ENCODE measurements at regions not wholly inside any gene's neighbourhood (a gene's known extent, or its start where the extent isn't known, plus 50 kb on each side); places are given as distances from the start of the nearest gene placed in this dataset.
A peak's percentile ranks its signal among the peaks of the same experiment; 100 is the strongest.
"Not testable (repeated sequence)": the region's sequence is repeated elsewhere in the genome, so short reads cannot be mapped to it uniquely, and the experiment has no call there.

DNA sequence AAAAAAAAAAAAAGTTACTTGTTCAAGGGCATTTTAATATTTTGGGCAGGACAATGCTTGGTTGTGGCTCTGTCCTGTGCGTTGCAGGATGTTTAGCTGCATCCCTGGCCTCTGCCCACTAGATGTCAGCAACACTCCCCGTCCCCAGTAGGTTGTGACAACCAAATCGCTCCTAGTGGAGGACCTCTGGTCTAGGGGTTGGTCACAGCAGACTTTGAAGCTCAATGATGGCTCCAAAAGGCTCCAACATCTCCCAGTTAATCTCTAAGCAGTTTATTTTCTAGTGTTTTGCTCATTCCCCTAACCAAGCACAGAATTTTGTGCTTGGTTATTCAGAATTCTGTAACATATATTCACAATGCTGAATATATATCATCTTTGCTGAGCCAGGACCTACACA is 67.0 kb downstream of the CHRNA1 start:
- DNase-seq (ENCODE audit: low read depth), result no peak

DNA sequence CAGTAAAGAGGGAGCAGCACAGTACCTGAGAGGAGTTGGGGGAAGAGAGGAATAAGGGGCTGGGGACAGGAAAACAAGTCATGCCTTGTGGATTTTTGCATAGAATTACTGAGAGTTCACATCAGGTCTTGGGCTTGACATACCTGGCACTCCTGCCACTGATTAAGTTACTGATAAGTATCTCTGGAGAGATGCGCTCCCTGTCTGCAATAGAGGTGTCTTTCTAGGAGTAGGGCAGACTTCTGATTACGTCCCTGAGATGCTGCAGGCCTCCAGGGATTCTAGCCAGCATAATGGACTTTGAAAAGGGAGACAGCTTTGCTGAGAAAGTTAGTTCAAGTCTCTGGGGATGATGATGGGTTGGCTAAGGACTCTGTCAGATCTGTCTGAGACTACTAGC is 69.4 kb downstream of the CHRNA1 start:
- no peak for DNase-seq (ENCODE audit: low read depth)

DNA sequence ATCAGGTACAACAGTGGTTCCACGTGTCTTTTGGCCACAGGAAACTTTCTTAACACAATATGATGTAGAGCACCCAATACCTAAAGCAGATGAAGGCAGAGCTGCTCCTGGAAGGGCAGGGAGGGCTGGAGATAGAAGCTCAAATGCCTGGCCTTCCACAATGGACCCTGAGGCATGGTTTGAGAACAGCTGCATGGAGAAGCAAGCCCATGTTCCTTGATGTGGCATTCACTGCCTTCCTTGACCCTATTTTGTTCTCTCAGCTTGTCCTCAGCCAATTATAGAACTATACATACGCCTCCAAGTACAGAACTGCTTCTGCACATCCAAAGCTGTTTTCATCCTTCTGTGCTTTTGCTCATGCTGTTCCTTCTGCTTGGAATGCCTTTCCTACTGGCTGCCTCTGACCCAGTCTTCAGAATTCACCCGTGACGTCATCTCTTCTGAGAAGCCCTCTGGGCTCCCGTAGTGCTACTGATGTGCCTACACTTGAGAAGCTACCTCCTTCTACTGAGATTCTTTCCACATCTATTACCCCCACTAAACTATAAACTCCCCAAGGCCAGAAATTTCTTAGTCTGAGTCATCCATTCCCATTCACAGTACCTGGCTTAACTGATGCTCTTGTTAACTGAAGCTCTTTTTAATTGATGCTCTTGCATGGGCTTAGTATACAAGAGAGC is 69.9 kb downstream of the CHRNA1 start:
- DNase-seq (ENCODE audit: low read depth), result no peak

DNA sequence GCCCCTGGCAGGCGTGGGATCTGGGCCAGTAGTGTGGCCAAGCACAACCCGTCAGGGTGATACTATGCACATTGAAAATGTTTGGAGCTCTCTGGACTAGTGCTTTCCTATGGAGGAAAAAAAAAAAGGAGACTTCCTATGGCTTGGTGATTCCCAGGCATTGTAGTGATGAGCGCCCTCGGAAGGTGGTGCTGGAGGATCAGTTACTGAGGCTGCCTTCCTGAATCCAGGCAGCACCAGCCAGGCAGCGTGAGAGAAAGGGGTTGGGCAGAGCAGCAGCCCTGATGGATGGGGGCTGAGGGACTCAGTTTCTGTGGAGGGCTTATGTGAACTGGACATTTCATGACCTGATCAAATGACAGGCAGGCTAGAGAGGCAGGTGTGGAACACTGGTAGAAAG is 70.9 kb downstream of the CHRNA1 start:
- DNase-seq (ENCODE audit: low read depth), result no peak

DNA sequence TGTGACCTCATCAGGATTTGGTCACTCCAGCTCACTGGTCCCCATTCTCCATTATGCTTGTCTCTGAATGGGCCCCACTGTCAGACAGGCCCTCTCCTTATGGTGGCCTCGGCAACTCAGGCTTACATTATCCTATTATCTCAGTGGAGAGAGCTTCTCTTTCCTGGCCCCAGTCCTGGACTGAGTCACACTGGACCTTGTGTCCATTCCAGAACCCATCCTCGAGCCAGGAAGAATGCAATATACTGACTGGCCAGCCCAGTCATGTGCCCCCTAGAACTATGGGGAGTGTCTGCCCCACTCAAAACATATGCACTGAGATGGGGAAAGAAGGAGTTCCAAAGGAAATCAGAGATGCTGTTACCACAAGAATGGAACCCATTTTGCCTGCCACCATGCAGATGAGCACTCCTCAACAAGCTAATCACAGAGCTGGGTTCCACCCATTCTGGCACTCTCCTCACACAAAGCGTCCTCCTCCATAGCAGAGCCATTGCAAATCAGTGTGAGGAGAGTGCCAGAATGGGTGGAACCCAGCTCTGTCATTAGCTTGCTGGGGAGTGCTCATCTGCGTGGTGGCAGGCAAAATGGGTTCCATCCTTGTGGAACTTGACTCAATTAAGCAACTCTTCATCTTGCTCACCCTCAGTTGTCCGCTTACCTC is 71.9 kb downstream of the CHRNA1 start:
- peak; percentile 62 for DNase-seq (ENCODE audit: low read depth)

DNA sequence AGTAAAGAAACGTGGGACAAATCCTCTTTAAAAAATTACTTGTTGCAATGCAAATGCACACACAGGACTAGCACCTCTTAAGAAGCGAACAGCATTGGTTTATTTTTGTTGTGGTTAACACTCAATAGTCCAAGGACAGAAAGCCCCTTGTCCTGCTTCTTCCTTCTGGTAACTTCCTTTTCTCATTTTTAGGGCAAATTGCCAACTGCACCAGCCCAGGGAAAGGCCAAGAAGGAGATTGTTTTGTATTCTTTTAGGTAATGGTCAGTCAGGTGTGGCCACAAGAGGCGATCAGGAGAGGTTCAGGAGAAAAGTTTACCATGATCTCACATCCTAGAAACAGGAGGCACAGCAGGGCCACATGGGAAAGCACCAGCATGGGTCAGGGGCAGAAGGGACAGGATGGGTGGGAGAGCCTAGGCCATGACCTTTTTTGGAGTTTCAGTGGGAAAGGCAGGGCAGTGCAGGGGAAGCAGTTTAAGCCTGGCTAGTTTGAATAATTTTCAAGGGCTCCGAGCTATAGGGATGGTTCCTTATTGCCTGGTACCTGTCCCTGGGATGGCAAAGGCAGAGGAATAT is 73.0 kb downstream of the CHRNA1 start:
- no peak for DNase-seq (ENCODE audit: low read depth)

DNA sequence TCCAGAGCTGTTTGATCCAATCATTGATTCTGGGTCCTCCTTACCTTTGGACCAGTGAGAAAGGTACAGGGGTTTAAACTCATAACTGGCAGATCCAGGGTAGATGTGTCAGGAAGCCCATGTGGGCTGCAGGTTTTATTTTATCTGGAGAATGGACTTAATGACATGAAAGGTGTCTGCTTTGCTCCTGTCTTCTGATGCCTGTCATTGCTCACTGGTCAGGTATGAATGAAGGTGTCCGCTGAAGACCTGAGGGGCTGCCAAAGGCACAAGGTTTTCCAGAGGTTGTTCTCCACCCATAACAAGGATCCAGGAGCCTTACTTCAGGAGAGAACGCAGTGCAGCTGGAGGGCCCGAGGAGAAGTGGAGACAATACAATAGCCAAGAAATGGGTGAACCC is 74.2 kb downstream of the CHRNA1 start:
- DNase-seq (ENCODE audit: low read depth), result no peak

DNA sequence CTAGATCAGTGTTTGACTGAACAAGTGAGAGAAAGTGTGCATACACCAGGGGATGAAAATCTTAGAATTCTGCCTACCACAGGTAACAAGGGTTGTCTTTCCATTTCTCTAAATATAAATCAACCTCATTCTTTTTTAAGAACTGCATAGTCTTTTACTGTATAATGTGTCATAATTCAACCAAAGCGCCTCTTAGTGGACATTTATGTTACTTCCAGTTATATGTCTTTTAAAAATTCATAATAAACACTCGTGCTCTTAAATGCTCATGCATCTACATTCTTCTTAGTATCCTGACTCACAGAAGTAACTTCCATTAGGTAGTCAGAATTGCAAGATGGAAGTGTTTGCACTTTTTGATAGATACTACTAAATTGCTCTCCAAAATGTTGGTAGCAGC is 76.2 kb downstream of the CHRNA1 start:
- no peak for DNase-seq (ENCODE audit: low read depth)

DNA sequence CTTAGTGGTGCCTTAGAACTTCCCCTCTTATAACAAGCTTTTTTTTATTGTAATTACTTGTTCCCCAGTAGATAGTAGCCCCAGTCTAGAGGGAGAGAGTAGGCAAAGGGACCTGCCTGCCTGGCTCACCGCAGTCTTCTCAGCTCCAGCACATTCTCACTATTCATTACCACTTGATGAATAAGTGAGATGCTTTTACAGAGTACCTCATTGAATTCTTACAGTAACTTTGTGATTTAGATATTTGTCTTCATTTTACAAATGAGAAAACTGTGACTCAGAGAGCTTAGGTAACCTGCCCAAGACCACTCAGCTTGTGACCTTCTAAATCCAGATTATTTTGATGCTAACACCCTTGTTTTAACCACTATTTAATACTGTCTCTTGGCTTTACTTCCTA is 77.8 kb downstream of the CHRNA1 start:
- no peak for DNase-seq (ENCODE audit: low read depth)

DNA sequence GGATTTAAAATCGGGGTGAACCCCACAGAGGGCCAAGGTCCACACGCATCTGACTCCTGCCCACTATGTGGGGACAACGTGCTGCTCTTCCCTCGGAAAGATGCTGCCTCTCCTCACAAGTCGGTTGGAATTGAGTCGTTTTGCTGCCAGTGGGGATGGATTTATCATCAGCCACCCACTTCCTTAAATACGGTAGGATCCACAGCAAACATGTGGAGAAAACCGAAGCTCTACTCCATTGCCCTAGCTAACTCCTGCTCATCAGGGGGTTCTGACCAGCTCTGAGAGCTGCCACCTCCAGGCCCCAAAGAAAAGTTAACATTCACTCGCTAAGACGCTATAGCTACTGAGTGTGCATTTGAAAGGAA is 80.9 kb downstream of the CHRNA1 start:
- no peak for DNase-seq (ENCODE audit: low read depth)

DNA sequence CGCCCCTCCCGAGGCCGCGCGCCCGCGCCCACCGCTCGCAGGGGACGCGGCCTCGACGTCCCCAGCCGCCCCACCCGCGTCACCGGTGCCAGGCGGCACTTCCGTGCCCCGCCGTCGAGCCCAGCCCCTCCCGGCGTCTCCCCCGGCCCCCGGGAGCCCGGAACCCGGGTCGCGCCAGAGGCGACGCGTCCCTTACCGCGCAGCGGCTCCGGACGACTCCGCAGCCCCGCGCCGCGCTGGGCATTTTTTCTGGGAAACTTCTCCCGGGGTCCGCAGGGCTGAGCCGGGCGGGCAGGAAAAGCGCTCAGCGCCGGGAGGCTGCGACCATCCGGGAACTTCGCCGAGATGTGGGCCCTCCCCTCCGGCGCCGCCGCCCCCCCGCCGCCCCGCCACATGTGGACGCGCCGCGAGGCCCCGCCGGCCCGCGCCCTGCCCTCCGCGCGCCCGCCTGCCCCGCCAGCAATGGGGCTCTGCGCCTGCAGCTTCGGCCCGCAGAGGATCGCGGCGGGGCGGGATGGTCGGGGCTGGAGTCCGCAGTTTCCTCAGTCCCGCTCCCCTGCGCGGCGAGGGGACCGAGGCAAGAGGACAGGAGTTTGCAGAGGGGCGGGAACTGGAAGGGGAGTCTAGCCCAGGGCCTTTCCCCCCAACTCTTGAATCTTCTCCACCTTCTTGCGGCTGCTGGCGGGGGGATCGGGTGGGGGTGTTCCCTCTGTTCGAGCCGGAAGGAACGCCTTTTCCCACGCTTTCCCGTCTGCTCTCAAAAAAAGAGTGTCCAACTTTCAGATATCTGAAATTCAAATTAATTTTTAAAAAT is 81.5 kb downstream of the CHRNA1 start:
- no peak for DNase-seq (ENCODE audit: low read depth)

DNA sequence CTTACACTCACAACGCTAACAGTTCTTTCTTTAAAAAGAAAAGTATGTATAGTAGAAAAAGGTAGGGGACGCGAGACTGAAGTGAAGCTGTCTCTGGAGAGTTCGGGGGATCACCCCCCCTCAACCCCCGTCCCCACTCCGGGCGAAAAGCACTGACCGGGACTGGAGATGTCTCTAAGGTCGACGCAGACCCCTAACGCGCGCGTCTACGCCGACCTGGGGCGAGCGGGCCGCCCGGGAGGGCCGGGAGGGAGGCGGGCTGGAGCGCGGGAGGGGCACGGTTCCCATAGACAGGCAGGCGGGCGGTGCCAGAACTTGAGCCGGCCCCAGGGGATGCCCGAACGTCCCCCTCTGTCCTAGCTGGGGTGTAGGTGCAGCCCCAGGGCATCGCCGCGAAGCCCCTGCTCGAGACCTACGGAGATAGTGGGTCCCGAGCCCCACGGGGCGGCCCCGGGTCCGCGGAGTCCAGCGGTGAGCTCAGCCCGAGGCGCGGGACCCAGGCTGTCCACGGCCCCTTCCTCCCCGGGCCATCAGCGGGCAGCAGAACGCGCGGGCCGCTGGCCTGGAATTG is 82.2 kb downstream of the CHRNA1 start:
- DNase-seq (ENCODE audit: low read depth), result no peak

DNA sequence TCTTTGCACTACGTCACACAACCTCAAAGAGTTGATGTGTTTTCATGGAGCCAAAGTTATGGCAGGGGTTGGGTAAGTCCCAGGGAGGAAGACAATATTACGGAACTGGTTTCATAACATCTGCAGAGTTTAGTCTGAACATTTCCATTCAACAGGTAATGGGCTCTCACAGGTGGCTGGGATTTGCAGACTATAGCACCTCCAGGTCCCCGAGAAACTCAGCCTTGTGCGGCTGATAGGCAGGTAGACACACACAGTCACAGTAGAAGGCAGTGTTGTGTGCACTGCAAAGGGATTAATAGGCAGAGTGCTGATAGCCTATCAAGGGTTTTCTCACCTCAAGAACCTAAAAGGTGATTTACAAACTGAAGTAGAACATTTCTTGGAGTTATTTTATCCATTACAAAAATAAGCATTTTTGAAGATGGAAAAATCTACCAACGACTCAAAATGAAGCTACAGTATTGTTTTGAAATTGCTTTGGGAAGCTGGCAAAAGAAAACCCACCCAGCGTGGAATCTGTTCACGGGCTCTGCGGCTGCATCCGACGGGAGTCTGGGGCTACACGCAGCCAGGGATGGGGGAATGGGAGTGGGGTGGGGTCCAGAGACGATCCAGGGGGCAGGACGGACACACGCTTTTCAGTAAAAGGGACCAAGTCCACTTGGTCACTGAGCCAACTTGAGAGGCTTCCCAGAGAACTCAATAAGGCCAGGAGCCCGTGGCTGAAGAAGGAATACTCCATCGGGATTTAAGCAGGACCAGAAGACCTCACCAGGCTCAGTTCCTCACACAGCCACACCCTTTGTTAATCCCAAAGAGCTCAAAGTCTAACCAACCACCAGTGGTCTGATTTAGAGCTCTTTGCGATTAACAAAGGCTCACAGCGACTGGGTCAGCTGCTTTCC is 82.9 kb downstream of the CHRNA1 start:
- DNase-seq (ENCODE audit: low read depth), result no peak

DNA sequence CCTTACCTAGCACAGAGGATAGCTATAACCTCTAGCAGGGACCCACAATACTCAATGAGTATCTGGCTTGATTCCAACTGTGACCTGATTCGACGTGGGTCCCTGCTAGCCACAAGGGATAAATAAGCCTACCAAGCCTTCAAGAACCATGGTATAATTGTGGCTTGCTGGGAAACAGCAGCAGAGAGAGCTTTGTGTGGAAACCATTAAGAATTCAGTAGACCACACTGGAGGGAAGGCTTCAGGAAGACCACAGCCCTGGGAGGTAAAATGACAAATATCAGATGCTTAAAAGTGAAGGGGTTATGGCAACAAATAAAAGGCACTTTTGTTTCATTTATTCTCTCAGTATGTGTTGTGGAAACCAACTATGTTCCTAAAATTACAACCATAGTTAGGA is 82.6 kb upstream of the WIPF1 start:
- DNase-seq (ENCODE audit: low read depth), result no peak

DNA sequence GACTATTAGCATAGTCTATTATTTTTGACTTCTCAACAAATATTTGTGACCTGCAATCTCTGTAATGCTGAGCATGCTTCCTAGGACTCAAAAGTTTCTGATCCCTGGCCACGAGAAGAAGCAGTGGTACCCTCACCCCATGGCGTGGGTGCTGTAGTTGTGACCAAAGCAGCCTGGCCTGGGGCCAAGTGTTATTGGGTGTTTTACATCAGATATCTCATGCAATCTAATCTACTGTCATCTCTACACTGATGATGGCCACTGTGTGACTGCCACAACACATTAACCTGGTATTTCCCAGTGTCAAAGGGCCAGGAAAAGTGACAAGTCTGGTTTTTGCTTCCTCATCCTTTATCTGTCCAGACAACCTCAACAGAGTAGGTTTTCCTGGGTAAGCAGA is 80.8 kb upstream of the WIPF1 start:
- DNase-seq (ENCODE audit: low read depth), result no peak

DNA sequence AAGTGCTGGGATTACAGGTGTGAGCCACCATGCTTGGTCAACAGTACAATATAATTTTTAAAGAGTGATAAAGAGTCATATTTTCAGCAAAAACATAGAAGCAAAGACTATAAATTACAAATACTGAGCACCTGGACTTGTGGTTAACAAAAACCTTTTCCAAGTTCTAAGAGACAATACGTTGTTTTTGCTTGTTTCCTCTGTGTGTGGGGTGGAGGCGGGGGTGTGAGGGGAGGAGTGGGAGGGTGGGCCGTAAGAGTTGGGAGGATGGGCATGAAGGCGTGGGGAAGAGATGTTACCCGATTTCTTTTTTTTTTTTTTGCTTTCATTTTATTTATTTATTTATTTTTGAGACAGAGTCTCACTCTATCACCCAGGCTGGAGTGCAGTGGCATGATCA is 78.0 kb upstream of the WIPF1 start:
- DNase-seq (ENCODE audit: low read depth), result no peak

DNA sequence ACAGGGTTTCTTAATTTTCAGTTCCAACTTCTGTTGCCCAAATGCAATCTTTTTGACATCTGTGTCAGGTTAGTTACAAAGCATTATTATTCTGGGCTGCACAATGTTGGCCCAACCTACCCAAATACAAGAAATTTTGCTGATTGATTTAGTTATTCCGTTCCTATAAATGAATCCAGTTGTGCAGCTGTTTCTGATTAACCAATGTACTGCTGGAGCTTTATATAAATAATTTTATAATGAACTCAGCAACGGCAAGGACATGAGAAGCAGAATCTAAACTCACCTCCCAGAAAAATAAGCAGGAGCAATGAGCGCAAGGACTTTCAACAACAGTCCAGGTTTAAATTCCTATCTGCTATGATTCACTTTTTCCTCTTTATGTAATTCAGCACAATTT is 76.3 kb upstream of the WIPF1 start:
- DNase-seq (ENCODE audit: low read depth), result no peak

DNA sequence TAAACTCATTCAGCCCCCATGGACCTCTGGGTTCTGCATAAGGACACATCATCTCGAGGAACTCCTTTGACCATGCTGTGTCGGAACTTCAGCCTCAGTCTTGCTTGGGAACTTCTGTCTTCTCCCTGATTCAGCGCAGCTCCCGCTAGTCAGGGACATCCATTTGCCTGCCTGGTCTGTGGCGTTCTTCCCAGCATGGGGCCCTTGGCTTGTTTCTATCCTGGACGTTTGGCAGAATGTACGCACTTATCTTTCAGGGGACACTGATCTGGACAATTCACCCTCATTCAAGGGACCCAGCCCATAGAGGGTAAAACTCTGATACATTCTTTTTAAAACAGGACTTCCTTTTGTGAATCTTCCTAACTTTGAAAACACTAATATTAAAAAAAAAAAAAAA is 75.8 kb upstream of the WIPF1 start:
- no peak for DNase-seq (ENCODE audit: low read depth)

DNA sequence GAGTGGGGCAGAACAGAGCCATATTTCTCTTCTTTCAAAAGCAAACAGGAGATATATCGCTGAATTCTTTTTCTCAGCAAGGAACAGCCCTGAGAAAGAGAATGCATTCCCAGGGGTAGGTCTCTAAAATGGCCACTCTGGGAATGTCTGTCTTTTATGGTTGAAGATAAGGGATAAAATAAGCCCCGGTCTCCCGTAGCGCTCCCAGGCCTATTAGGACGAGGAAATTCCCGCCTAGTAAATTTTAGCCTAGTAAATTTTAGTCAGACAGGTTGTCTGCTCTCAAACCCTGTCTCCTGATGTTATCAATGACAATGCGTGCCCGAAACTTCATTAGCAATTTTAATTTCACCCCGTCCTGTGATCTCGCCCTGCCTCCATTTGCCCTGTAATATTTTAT is 73.9 kb upstream of the WIPF1 start:
- DNase-seq (ENCODE audit: low read depth), result not testable (repeated sequence)

DNA sequence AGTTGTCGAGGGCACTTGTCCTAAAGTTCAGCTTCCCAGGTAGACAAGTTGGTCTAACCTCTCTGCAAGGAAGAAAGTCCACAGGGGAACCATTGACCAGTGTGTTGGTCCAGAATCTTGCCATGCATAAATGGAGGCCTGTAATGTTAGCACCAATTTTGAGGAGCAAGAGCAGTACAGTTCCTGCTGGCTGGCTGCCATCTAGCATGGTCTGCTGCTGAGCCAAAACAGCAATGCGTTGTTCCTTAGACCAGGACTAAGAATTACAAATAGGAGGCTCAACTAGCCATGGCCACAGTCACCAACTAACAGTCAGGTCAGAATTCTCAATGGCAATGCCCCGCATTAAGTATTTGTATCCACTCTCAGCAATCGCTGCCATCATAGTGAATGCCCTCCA is 72.8 kb upstream of the WIPF1 start:
- no peak for DNase-seq (ENCODE audit: low read depth)

DNA sequence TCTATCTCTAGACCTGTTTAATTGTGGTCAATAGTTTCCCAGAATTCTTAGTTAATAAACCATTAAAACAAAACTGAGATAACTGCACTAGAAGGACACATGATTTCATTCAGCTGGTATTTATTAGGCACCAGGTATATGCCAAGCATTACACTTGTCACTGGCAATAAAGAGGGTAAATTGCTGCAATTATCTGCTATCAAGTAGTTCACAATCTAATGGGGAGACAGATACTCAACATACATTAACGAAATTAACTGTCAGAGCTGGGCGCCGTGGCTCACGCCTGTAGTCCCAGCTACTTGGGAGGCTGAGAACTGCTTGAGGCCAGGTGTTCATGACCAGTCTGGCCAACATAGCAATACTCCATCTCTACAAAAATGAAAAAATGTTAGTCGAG is 71.7 kb upstream of the WIPF1 start:
- no peak for DNase-seq (ENCODE audit: low read depth)

DNA sequence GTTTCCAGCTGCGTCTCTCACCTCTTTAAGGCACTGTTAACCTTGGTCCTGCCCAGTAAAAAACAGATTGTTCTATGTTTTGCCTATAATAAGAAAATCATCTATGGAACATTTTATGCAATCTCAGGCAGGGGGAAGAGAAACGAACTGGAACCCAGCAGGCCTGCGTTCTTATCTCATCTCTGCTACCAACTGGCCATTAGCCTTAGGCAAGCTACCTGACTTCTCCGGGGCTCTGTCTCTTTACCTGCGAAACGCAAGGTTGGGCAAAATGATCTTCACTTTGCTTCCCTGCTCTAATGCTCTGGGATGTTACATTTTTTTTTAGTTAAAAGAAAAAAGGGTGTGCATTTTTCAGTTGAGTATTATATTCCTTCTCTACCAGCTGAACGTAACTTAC is 70.5 kb upstream of the WIPF1 start:
- DNase-seq (ENCODE audit: low read depth), result no peak
